Spleen (tissue), 11 donors: ENCODE measurements at regions not wholly inside any gene's neighbourhood (a gene's known extent, or its start where the extent isn't known, plus 50 kb on each side); places are given as distances from the start of the nearest gene placed in this dataset.

Experiments
- DNase-seq: peaks from one replicate; pipeline ENCODE4 v3.0.0-alpha.2; 2020
- H3K27ac ChIP-seq, 8 donors: fragments of 200-600 bp; sonication (generic) in 7 of 8; 1 replicate in 4 of 8; 2 replicates in 4 of 8; pipeline versions ENCODE4 v1.5.0 to v1.8.0; 2016 to 2021; ENCODE audit warnings: inconsistent platforms in 4 of 8, mild to moderate bottlenecking in 4 of 8, moderate library complexity in 1 of 8
- H3K27me3 ChIP-seq, 7 donors: fragments of 200-600 bp; sonication (generic) in 6 of 7; replicated peaks in 1 of 7; 1 replicate in 4 of 7; 2 replicates in 3 of 7; pipeline versions ENCODE4 v1.5.0 to v1.8.0; 2016 to 2021; ENCODE audit warnings: inconsistent platforms in 3 of 7, mild to moderate bottlenecking in 1 of 7
- H3K36me3 ChIP-seq, 6 donors: fragments of 200-600 bp; sonication (generic) in 5 of 6; 1 replicate in 4 of 6; 2 replicates in 2 of 6; pipeline versions ENCODE4 v1.5.0 to v1.8.0; 2016 to 2021; ENCODE audit warnings: inconsistent platforms in 2 of 6
- H3K4me1 ChIP-seq, 6 donors: fragments of 200-600 bp; sonication (generic) in 5 of 6; 1 replicate in 3 of 6; 2 replicates in 3 of 6; pipeline versions ENCODE4 v1.5.0 to v1.8.0; 2016 to 2021; ENCODE audit warnings: inconsistent platforms in 3 of 6
- H3K4me3 ChIP-seq, 8 donors: fragments of 200-600 bp; sonication (generic) in 7 of 8; 1 replicate in 4 of 8; 2 replicates in 4 of 8; pipeline versions ENCODE4 v1.5.0 to v1.8.0; 2016 to 2021; ENCODE audit warnings: inconsistent platforms in 4 of 8, mild to moderate bottlenecking in 4 of 8, moderate library complexity in 2 of 8
- H3K9me3 ChIP-seq, 8 donors: fragments of 200-600 bp; sonication (generic) in 7 of 8; 1 replicate in 4 of 8; 2 replicates in 4 of 8; pipeline versions ENCODE4 v1.5.0 to v1.8.0; 2016 to 2021; ENCODE audit warnings: inconsistent platforms in 4 of 8
- POLR2A ChIP-seq, 3 donors: fragments of 450-650 bp; IDR thresholded peaks; one replicate each; pipeline ENCODE4 v1.5.1; 2017; ENCODE audit warnings: antibody characterized with exemption in 3 of 3, mild to moderate bottlenecking in 1 of 3
- POLR2AphosphoS5 ChIP-seq, 3 donors: sonication (generic); formaldehyde crosslinking; IDR thresholded peaks; one replicate each; pipeline ENCODE4 v1.5.1; 2017; ENCODE audit warnings: antibody characterized with exemption in 3 of 3
- WGBS, 5 donors: extraction: QIAGEN DNeasy Blood & Tissue Kit in 3 of 5; methylation state at CpG; one replicate each; pipeline versions ENCODE4 v1.1.5 to v1.1.7; 2013 to 2018; 5-methylcytosine and 5-hydroxymethylcytosine counted together
- intact Hi-C: fragments of 100-400 bp; cut with DNase I; formaldehyde crosslinking; loops from one replicate; pipeline ENCODE4 v1.15.0; 2023; ENCODE audit warnings: low total_unique reads
- TF ChIP-seq, protein P1 (sequence below), 11 experiments: fragments of 200-600 bp in 7 of 11; fragments of 450-650 bp in 4 of 11; sonication (generic) in 4 of 11; IDR thresholded peaks in 8 of 11; conservative IDR thresholded peaks in 3 of 11; 1 replicate in 7 of 11; 2 replicates in 4 of 11; pipeline versions ENCODE4 v1.4.0 to v1.8.0; 2016 to 2021; ENCODE audit warnings: antibody characterized with exemption in 11 of 11, inconsistent platforms in 4 of 11, mild to moderate bottlenecking in 1 of 11
- donor health status: healthy with polysubstance abuse.
- donor health status: DM: no; HTN: no; CAD: no; lungs with moderate emphysema.
- donor health status: DM: no; HTN: no; CAD: no.
- donor health status: Bipolar disorder and iron deficiency.
- donor health status: healthy.
- donor health status: DM: no; HTN: no; CAD: no.
- donor health status: DM: yes; HTN: yes; CAD: no.

DNA sequence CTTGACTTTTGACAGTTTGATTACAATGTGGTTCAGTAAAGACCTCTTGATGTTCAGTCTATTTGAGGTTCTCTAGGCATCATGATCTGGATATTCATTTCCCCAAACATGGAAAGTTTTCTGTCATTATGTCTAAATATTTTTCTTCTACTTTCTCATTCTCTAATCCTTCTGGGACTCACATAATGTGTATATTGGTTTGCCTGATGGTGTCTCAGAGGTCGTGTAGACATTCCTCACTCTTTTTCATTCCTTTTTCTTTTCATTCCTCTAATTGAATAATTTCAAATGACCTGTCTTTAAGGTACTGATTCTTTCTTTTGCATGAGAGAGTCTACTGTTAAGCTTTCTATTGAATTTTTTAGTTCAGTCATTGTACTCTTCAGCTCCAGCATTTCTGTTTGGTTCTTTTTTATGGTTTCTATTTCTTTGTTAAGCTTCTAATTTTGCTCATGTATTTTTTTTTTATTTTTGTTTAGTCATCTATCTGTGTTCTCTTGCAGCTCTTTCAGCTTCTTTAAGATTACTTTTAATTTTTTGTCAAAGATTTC, 158.4 kb downstream of the GDAP2 start:
- Histone ChIP-seq H3K4me1 (no peaks in the 10 kb centered on the region), H3K36me3 (no peaks in the 10 kb centered on the region), H3K27ac (no peak overlapping the region), H3K9me3 (peaks cover 4 to 64% (median 40%) of the 10 kb centered on the region in 8 donors), H3K4me3 (no peak overlapping the region), H3K27me3 (peaks cover 0 to 8% (median 0%) of the 10 kb centered on the region in 7 donors)
- TF ChIP-seq, protein P1, sequence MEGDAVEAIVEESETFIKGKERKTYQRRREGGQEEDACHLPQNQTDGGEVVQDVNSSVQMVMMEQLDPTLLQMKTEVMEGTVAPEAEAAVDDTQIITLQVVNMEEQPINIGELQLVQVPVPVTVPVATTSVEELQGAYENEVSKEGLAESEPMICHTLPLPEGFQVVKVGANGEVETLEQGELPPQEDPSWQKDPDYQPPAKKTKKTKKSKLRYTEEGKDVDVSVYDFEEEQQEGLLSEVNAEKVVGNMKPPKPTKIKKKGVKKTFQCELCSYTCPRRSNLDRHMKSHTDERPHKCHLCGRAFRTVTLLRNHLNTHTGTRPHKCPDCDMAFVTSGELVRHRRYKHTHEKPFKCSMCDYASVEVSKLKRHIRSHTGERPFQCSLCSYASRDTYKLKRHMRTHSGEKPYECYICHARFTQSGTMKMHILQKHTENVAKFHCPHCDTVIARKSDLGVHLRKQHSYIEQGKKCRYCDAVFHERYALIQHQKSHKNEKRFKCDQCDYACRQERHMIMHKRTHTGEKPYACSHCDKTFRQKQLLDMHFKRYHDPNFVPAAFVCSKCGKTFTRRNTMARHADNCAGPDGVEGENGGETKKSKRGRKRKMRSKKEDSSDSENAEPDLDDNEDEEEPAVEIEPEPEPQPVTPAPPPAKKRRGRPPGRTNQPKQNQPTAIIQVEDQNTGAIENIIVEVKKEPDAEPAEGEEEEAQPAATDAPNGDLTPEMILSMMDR (IDR thresholded peaks at IDR 0.05 in 8 of 11, conservative IDR thresholded peaks at IDR 0.05 in 3 of 11): no peak
- TF ChIP-seq POLR2A (IDR thresholded peaks at IDR 0.05): no peak
- TF ChIP-seq POLR2AphosphoS5 (IDR thresholded peaks at IDR 0.05): no peak
- DNase-seq: no peak
- intact Hi-C loops: no loop called here
- WGBS, 5 donors: 26 to 50% (median 43%) methylated on average over 1 of the region's 1 CpG

DNA sequence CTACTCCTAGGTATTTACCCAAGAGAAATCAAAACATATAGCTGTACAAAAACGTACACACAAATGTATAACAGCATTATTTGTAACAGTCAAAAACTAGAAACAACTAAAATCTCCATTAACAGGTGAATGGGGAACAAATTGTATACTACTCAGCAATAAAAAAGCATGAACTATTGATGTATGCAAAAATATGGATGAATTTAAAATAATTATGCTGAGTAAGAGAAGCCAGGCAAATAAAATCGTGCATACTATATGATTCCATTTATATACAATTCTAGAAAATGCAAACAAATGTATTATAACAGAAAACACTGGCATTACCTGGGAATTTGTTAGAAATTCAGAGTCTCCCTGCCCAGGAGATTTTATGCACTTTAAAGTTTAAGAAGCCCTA, 150.1 kb downstream of the GDAP2 start:
- Histone ChIP-seq H3K4me1 (no peaks in the 10 kb centered on the region), H3K27ac (no peak overlapping the region), H3K4me3 (no peak overlapping the region), H3K36me3 (no peaks in the 10 kb centered on the region), H3K27me3 (no peaks in the 10 kb centered on the region), H3K9me3 (no peaks in the 10 kb centered on the region)
- TF ChIP-seq POLR2AphosphoS5 (IDR thresholded peaks at IDR 0.05): no peak
- TF ChIP-seq, protein P1 (IDR thresholded peaks at IDR 0.05 in 8 of 11, conservative IDR thresholded peaks at IDR 0.05 in 3 of 11): no peak
- no peak for TF ChIP-seq POLR2A (IDR thresholded peaks at IDR 0.05)
- 67 to 74% (median 73%) methylated on average over 2 of the region's 2 CpGs for WGBS, 5 donors
- no peak for DNase-seq
- intact Hi-C loops: no loop called here

DNA sequence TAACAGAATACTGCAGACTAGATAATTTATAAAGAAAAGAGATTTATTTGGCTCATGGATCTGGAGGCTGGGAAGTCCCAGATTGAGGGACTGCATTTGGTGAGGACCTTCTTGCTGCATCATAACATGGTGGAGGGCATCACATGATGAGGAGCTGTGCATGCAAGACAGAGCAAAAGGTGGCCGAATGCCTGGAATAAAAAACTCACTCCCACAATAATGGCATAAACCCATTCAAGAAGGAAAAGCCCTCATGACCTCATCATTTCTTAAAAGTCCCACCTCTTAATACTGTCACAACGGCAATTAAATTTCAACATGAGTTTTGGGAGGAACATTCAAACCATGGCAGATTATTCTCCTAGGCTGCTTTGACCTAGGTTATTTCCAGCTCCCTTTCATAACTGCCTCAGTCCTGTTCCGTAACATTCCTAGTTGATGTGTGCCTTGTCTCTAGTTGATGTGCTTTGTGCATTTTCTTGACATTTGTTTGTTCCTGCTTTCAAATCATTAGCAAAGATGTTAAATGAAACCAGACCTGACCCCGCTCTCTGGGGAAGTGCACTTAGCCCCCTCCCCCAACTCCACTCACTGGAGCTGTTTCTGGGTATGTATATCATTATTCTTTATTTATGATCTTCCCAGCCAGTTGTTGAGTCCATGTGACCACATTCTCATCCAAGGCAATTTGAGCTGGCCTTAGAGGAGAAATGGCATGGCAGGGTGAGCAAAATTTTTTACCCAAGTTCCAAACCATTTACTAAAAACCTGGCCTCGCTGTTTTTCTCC, 148.5 kb downstream of the GDAP2 start:
- TF ChIP-seq, protein P1 (IDR thresholded peaks at IDR 0.05 in 8 of 11, conservative IDR thresholded peaks at IDR 0.05 in 3 of 11): no peak
- TF ChIP-seq POLR2A (IDR thresholded peaks at IDR 0.05) (no peak), POLR2AphosphoS5 (IDR thresholded peaks at IDR 0.05) (no peak)
- no peaks in the 10 kb centered on the region for H3K4me1 ChIP-seq
- WGBS, 5 donors: 58 to 72% (median 63%) methylated on average over 5 of the region's 5 CpGs
- intact Hi-C loops: no loop called here
- no peak for DNase-seq
- no peaks in the 10 kb centered on the region for H3K27me3 ChIP-seq
- no peaks in the 10 kb centered on the region for H3K36me3 ChIP-seq
- H3K9me3 ChIP-seq: no peaks in the 10 kb centered on the region
- H3K27ac ChIP-seq: no peak overlapping the region
- H3K4me3 ChIP-seq: no peak overlapping the region

DNA sequence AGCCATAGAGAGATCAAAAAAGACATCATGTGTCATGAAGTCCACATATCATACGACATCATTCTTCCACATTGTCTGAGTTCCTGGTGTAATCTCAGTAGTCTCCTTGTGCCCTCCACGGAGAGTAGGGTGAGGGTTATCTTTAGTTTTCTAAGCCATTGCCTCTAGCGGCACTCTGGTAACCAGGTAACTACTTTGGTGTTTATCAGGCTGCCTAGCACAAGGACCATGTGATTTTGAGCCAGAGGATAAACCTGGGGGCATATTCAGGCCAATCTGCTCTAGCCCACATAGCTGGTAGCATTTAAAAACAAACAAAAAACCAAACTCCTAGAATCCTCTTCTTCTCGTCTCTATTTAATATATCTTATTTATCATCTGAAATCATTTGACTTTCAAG, 147.4 kb downstream of the GDAP2 start:
- Histone ChIP-seq H3K27me3 (peaks cover 0 to 4% (median 0%) of the 10 kb centered on the region in 7 donors), H3K27ac (no peak overlapping the region), H3K36me3 (no peaks in the 10 kb centered on the region), H3K4me3 (no peak overlapping the region), H3K9me3 (no peaks in the 10 kb centered on the region), H3K4me1 (no peaks in the 10 kb centered on the region)
- DNase-seq: no peak
- 58 to 78% (median 73%) methylated on average over 4 of the region's 4 CpGs for WGBS, 5 donors
- no peak for TF ChIP-seq POLR2A (IDR thresholded peaks at IDR 0.05)
- intact Hi-C loops: no loop called here
